ENCODE measurements at regions not wholly inside any gene's neighbourhood (a gene's known extent, or its start where the extent isn't known, plus 50 kb on each side); places are given as distances from the start of the nearest gene placed in this dataset.
A peak's percentile ranks its signal among the peaks of the same experiment; 100 is the strongest.

DNA sequence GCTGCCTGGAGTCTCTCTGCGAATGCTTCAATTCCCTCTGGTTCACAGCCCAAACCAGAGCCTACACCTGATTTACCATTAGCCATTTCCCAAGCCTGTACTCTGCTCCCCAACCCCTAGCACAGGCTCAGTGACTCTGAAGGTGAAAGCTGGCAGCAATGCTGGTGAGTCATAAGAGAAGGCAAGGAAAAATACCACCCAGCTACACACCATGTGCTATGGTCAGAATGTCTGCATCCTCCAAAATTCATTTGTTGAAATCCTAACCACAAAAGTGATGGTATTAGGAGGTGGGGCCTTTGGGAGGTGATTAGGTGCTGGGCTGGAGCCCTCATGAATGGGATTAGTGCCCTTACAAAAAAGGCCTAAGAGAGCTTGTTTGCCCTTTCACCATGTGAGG lies 117.1 kb upstream of the TJP1 start:
- TF ChIP-seq TEAD4 (IDR thresholded peaks at IDR 0.05) (no peak), EGR1 (IDR thresholded peaks at IDR 0.05) (no peak), YY1 (IDR thresholded peaks at IDR 0.05; ENCODE audit: low read depth) (no peak), EP300 (IDR thresholded peaks at IDR 0.05; ENCODE audit: borderline replicate concordance) (no peak), USF1 (IDR thresholded peaks at IDR 0.05) (no peak), NFIC (IDR thresholded peaks at IDR 0.05) (no peak), FOXM1 (IDR thresholded peaks at IDR 0.05; ENCODE audit: borderline replicate concordance, low read depth) (no peak), CEBPB (IDR thresholded peaks at IDR 0.05) (no peak)
- TF ChIP-seq, protein P1, sequence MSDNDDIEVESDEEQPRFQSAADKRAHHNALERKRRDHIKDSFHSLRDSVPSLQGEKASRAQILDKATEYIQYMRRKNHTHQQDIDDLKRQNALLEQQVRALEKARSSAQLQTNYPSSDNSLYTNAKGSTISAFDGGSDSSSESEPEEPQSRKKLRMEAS (IDR thresholded peaks at IDR 0.05): no peak

- TF ChIP-seq RAD21 (IDR thresholded peaks at IDR 0.05; ENCODE audit: low read depth) (peak; percentile 41), YY1 (IDR thresholded peaks at IDR 0.05; ENCODE audit: low read depth) (no peak), EP300 (IDR thresholded peaks at IDR 0.05; ENCODE audit: borderline replicate concordance) (no peak)
Measured at GRCh38 chr15:29938361-29939335, 116.4 kb upstream of the TJP1 start.

DNA sequence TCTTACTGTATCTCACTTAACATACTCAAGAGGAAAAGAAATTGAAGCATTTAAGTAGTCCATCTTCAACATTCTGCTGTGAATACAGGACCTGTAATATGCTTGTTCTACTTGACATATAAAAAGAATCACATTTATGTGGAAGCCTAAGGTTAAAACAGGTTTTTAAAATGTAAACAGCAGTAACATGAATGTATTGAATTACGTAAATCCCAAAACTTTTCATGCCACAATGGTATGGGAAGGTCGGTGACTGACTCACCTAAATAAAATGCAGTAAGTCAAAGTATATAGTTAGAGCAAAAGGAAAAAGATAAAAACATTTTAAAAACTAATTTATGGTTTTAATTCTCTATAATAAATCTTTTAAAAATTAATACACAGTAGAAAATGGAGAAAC lies 115.7 kb upstream of the TJP1 start:
- TF ChIP-seq TCF12 (IDR thresholded peaks at IDR 0.05; ENCODE audit: low read depth) (no peak), NFIC (IDR thresholded peaks at IDR 0.05) (no peak), EP300 (IDR thresholded peaks at IDR 0.05; ENCODE audit: borderline replicate concordance) (no peak), YY1 (IDR thresholded peaks at IDR 0.05; ENCODE audit: low read depth) (no peak), ZBTB7A (IDR thresholded peaks at IDR 0.05; ENCODE audit: low read depth) (no peak)
- TF ChIP-seq, protein P2, sequence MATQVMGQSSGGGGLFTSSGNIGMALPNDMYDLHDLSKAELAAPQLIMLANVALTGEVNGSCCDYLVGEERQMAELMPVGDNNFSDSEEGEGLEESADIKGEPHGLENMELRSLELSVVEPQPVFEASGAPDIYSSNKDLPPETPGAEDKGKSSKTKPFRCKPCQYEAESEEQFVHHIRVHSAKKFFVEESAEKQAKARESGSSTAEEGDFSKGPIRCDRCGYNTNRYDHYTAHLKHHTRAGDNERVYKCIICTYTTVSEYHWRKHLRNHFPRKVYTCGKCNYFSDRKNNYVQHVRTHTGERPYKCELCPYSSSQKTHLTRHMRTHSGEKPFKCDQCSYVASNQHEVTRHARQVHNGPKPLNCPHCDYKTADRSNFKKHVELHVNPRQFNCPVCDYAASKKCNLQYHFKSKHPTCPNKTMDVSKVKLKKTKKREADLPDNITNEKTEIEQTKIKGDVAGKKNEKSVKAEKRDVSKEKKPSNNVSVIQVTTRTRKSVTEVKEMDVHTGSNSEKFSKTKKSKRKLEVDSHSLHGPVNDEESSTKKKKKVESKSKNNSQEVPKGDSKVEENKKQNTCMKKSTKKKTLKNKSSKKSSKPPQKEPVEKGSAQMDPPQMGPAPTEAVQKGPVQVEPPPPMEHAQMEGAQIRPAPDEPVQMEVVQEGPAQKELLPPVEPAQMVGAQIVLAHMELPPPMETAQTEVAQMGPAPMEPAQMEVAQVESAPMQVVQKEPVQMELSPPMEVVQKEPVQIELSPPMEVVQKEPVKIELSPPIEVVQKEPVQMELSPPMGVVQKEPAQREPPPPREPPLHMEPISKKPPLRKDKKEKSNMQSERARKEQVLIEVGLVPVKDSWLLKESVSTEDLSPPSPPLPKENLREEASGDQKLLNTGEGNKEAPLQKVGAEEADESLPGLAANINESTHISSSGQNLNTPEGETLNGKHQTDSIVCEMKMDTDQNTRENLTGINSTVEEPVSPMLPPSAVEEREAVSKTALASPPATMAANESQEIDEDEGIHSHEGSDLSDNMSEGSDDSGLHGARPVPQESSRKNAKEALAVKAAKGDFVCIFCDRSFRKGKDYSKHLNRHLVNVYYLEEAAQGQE (IDR thresholded peaks at IDR 0.05; ENCODE audit: low read depth): no peak

GRCh38 chr15:29936353-29937049 lies 114.2 kb upstream of the TJP1 start:
- no peak for TF ChIP-seq TEAD4 (IDR thresholded peaks at IDR 0.05)
- no peak for TF ChIP-seq RAD21 (IDR thresholded peaks at IDR 0.05; ENCODE audit: low read depth)
- TF ChIP-seq CEBPB (IDR thresholded peaks at IDR 0.05): peak; percentile 79
- TF ChIP-seq NFIC (IDR thresholded peaks at IDR 0.05): 0 out of 2 replicates have a peak, but pooled peaks have one; percentile 28
- no peak for TF ChIP-seq FOXM1 (IDR thresholded peaks at IDR 0.05; ENCODE audit: borderline replicate concordance, low read depth)

GRCh38 chr15:29935296-29936004 lies 113.2 kb upstream of the TJP1 start:
- TF ChIP-seq TEAD4 (IDR thresholded peaks at IDR 0.05) (no peak), NFIC (IDR thresholded peaks at IDR 0.05) (no peak), CEBPB (IDR thresholded peaks at IDR 0.05) (peak; percentile 46; the same call in 1 of the 2 replicates), TCF12 (IDR thresholded peaks at IDR 0.05; ENCODE audit: low read depth) (no peak), CREB1 (IDR thresholded peaks at IDR 0.05; ENCODE audit: low read depth) (no peak), EGR1 (IDR thresholded peaks at IDR 0.05) (no peak), RAD21 (IDR thresholded peaks at IDR 0.05; ENCODE audit: low read depth) (peak; percentile 79), EP300 (IDR thresholded peaks at IDR 0.05; ENCODE audit: borderline replicate concordance) (no peak), ZBTB7A (IDR thresholded peaks at IDR 0.05; ENCODE audit: low read depth) (no peak), FOXM1 (IDR thresholded peaks at IDR 0.05; ENCODE audit: borderline replicate concordance, low read depth) (no peak), USF1 (IDR thresholded peaks at IDR 0.05) (no peak)
- TF ChIP-seq, protein P2 (IDR thresholded peaks at IDR 0.05; ENCODE audit: low read depth): no peak

DNA sequence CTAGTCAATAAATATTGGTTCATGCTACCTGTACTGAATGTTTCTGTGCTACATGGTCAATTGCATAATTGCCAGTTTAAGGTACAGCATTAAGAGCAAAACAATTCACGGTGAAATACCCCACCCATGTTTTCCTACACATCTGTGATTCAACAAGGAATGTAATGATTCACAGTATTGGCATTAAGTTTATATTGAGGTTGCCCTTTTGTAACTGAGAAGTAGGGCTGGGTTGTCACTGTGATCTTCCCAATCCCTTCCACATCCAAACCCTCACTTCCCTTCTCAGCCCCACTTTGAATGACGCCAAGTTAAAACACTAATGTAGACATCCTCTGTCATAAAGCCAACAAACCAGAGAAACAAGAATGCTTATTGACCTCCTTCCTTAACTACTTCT lies 112.0 kb upstream of the TJP1 start:
- TF ChIP-seq, protein P1 (IDR thresholded peaks at IDR 0.05): no peak
- TF ChIP-seq YY1 (IDR thresholded peaks at IDR 0.05; ENCODE audit: low read depth) (no peak), RAD21 (IDR thresholded peaks at IDR 0.05; ENCODE audit: low read depth) (no peak), TEAD4 (IDR thresholded peaks at IDR 0.05) (peak; percentile 50; the same call in 1 of the 2 replicates), USF1 (IDR thresholded peaks at IDR 0.05) (no peak), TAF1 (IDR thresholded peaks at IDR 0.05; ENCODE audit: low read depth) (no peak), NFIC (IDR thresholded peaks at IDR 0.05) (no peak), CEBPB (IDR thresholded peaks at IDR 0.05) (0 out of 2 replicates have a peak, but pooled peaks have one; percentile 13)

Data from Ishikawa (cell line).